ENCODE measurements at regions not wholly inside any gene's neighbourhood (a gene's known extent, or its start where the extent isn't known, plus 50 kb on each side); places are given as distances from the start of the nearest gene placed in this dataset.

- ATAC-seq (ENCODE audit: insufficient read depth, low read depth) = no peak
- H3K27me3 ChIP-seq (ENCODE audit: insufficient read depth, low read length, poor library complexity) = no peaks in the 10 kb centered on the region
- no peak for TF ChIP-seq CTCF (IDR thresholded peaks at IDR 0.05; ENCODE audit: borderline replicate concordance, extremely low read depth, low read length, poor library complexity, severe bottlenecking)
- TF ChIP-seq EZH2 (IDR thresholded peaks at IDR 0.05; ENCODE audit: borderline replicate concordance, low read depth, low read length, severe bottlenecking) = no peak
Observed at GRCh38 chr6:22690446-22690845, 121.1 kb downstream of the HDGFL1 start.

DNA sequence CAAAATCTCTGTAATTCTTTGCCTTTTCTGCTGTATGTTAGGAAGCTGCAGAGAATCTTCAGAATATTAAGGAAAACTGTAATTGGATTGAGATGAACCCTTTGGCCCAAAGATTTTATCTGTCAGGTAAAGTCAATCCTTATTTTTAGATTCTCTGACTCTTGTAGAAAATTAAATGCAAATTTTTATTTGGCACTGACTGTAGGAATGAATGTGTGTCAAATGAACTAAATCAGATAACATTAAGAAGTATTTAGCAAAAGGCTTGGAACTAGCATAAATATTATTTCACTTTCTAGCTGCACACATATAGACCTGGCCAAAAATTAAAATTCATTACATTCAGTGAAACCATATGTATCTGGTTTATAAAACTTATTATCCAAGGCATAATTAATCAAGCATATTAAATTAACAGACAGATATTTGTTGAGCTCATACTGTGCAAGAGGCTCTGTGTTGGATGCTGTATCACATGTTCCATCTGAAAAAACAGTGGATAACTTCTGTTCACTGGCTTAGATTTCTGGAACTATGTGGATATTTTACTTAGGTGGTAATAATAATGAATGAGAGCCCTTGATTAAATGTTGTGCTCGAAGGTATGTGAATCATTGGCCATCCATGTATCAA is 124.8 kb downstream of the HDGFL1 start:
- no peak overlapping the region for H3K4me3 ChIP-seq (ENCODE audit: low read depth in 1 of 2, low read length in 2 of 2)
- H2AFZ ChIP-seq (ENCODE audit: low read depth, low read length) = no peak overlapping the region
- H3K79me2 ChIP-seq (ENCODE audit: insufficient read depth, low read length) = no peaks in the 10 kb centered on the region
- H3K4me1 ChIP-seq (ENCODE audit: insufficient read depth, low read length) = no peaks in the 10 kb centered on the region
- H3K36me3 ChIP-seq (ENCODE audit: insufficient read depth, low read length) = no peaks in the 10 kb centered on the region
- DNase-seq = no peak
- no peak overlapping the region for H3K4me2 ChIP-seq (ENCODE audit: insufficient read depth, low read length)
- no peak overlapping the region for H3K9ac ChIP-seq (ENCODE audit: low read depth, low read length)
- H3K9me3 ChIP-seq (ENCODE audit: insufficient read depth, low read length, severe bottlenecking) = no peaks in the 10 kb centered on the region
- ATAC-seq (ENCODE audit: insufficient read depth, low read depth) = no peak
- no peak overlapping the region for H3K27ac ChIP-seq (ENCODE audit: low read length)
- no peaks in the 10 kb centered on the region for H3K27me3 ChIP-seq (ENCODE audit: insufficient read depth, low read length, poor library complexity)
- TF ChIP-seq EZH2 (IDR thresholded peaks at IDR 0.05; ENCODE audit: borderline replicate concordance, low read depth, low read length, severe bottlenecking) = no peak
- TF ChIP-seq CTCF (IDR thresholded peaks at IDR 0.05; ENCODE audit: borderline replicate concordance, extremely low read depth, low read length, poor library complexity, severe bottlenecking) = no peak
- no peaks in the 10 kb centered on the region for H4K20me1 ChIP-seq (ENCODE audit: insufficient read depth, low read length)

More at GRCh38 chr6:22690446-22690845, 121.1 kb downstream of the HDGFL1 start:
- H3K36me3 ChIP-seq (ENCODE audit: insufficient read depth, low read length) = no peaks in the 10 kb centered on the region
- H3K9ac ChIP-seq (ENCODE audit: low read depth, low read length) = no peak overlapping the region
- H4K20me1 ChIP-seq (ENCODE audit: insufficient read depth, low read length) = no peaks in the 10 kb centered on the region
- H3K27ac ChIP-seq (ENCODE audit: low read length) = no peak overlapping the region
- no peak overlapping the region for H3K4me2 ChIP-seq (ENCODE audit: insufficient read depth, low read length)
- no peaks in the 10 kb centered on the region for H3K79me2 ChIP-seq (ENCODE audit: insufficient read depth, low read length)
- DNase-seq = no peak
- no peaks in the 10 kb centered on the region for H3K4me1 ChIP-seq (ENCODE audit: insufficient read depth, low read length)
- H3K4me3 ChIP-seq (ENCODE audit: low read depth in 1 of 2, low read length in 2 of 2) = no peak overlapping the region
- H2AFZ ChIP-seq (ENCODE audit: low read depth, low read length) = no peak overlapping the region
- H3K9me3 ChIP-seq (ENCODE audit: insufficient read depth, low read length, severe bottlenecking) = no peaks in the 10 kb centered on the region

- no peaks in the 10 kb centered on the region for H3K9me3 ChIP-seq (ENCODE audit: insufficient read depth, low read length, severe bottlenecking)
- H3K27ac ChIP-seq (ENCODE audit: low read length) = no peak overlapping the region
- no peaks in the 10 kb centered on the region for H3K27me3 ChIP-seq (ENCODE audit: insufficient read depth, low read length, poor library complexity)
- no peaks in the 10 kb centered on the region for H3K4me1 ChIP-seq (ENCODE audit: insufficient read depth, low read length)
- H3K4me3 ChIP-seq (ENCODE audit: low read depth in 1 of 2, low read length in 2 of 2) = no peak overlapping the region
- H3K79me2 ChIP-seq (ENCODE audit: insufficient read depth, low read length) = no peaks in the 10 kb centered on the region
- H2AFZ ChIP-seq (ENCODE audit: low read depth, low read length) = no peak overlapping the region
- no peak for DNase-seq
- H3K9ac ChIP-seq (ENCODE audit: low read depth, low read length) = no peak overlapping the region
- no peaks in the 10 kb centered on the region for H4K20me1 ChIP-seq (ENCODE audit: insufficient read depth, low read length)
- H3K36me3 ChIP-seq (ENCODE audit: insufficient read depth, low read length) = no peaks in the 10 kb centered on the region
- no peak for ATAC-seq (ENCODE audit: insufficient read depth, low read depth)
- TF ChIP-seq CTCF (IDR thresholded peaks at IDR 0.05; ENCODE audit: borderline replicate concordance, extremely low read depth, low read length, poor library complexity, severe bottlenecking) (no peak), EZH2 (IDR thresholded peaks at IDR 0.05; ENCODE audit: borderline replicate concordance, low read depth, low read length, severe bottlenecking) (no peak)
- H3K4me2 ChIP-seq (ENCODE audit: insufficient read depth, low read length) = no peak overlapping the region
Observed at GRCh38 chr6:22696481-22696880, 127.1 kb downstream of the HDGFL1 start.

All from DND-41 (cell line).